ENCODE measurements at regions not wholly inside any gene's neighbourhood (a gene's known extent, or its start where the extent isn't known, plus 50 kb on each side); places are given as distances from the start of the nearest gene placed in this dataset.

GRCh38 chr1:81703756-81704463, 96.8 kb upstream of the ADGRL2 start (continued):
- TF ChIP-seq FOSL1 (IDR thresholded peaks at IDR 0.05; ENCODE audit: insufficient read depth, low read depth, low read length) (no peak), ATF2 (IDR thresholded peaks at IDR 0.05; ENCODE audit: low read length) (no peak), SP1 (IDR thresholded peaks at IDR 0.05; ENCODE audit: low read depth, low read length) (no peak)

Data from H1 (cell line).